ENCODE measurements at regions not wholly inside any gene's neighbourhood (a gene's known extent, or its start where the extent isn't known, plus 50 kb on each side); places are given as distances from the start of the nearest gene placed in this dataset.

DNA sequence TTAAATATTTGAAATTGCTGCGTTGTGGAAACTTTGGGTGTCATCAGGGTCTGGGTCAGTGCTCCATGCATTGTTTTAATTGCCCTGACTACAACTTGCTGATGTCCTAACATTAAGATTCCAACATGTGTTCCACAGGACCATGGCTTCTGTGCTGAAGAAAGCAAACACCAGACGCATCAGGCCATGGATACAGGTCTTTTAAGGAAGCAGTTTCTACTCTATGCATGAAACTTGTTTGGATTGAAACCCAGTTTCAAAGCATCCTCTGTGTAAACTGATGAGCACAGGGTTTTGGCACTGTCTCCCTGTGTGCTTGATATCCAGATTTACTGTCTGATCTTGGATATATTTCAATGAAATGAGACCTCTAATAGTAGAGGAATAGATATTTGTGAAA lies 328.4 kb upstream of the SLC10A2 start:
- TF ChIP-seq, protein P1, sequence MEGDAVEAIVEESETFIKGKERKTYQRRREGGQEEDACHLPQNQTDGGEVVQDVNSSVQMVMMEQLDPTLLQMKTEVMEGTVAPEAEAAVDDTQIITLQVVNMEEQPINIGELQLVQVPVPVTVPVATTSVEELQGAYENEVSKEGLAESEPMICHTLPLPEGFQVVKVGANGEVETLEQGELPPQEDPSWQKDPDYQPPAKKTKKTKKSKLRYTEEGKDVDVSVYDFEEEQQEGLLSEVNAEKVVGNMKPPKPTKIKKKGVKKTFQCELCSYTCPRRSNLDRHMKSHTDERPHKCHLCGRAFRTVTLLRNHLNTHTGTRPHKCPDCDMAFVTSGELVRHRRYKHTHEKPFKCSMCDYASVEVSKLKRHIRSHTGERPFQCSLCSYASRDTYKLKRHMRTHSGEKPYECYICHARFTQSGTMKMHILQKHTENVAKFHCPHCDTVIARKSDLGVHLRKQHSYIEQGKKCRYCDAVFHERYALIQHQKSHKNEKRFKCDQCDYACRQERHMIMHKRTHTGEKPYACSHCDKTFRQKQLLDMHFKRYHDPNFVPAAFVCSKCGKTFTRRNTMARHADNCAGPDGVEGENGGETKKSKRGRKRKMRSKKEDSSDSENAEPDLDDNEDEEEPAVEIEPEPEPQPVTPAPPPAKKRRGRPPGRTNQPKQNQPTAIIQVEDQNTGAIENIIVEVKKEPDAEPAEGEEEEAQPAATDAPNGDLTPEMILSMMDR (conservative IDR thresholded peaks at IDR 0.05 in 1 of 2, IDR thresholded peaks at IDR 0.05 in 1 of 2; ENCODE audit: low read depth in 1 of 2, low read length in 2 of 2), result no peak
- no peak for TF ChIP-seq EZH2 (IDR thresholded peaks at IDR 0.05; ENCODE audit: low read length, missing control alignments)

DNA sequence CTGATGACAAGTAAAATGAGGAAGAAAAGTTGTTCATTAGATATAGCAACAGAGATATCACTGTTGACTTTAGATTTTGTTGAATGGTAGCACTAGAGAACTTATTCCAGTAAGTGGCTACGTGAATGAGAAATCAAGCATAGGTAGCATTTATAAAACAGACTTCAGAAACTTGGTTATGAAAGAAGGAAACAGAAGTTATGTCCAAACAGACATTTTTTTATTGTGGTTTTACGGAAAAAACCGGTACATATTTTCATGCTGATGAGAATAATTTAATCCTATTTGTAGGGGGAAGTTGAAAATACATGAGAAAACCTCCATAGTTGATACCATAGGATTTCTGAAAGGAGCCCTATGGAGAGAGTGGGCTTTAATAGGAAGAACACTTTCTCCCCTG lies 325.7 kb upstream of the SLC10A2 start:
- no peak overlapping the region for H3K27ac ChIP-seq (ENCODE audit: insufficient read depth, low read length)
- H3K9ac ChIP-seq (ENCODE audit: insufficient read depth, low read length), result no peak overlapping the region
- no peaks in the 10 kb centered on the region for H3K27me3 ChIP-seq (ENCODE audit: control insufficient read depth, insufficient read depth, low read length)
- H3K36me3 ChIP-seq (ENCODE audit: control insufficient read depth, insufficient read depth, low read length), result no peaks in the 10 kb centered on the region
- no peak overlapping the region for H2AFZ ChIP-seq (ENCODE audit: low read length)
- no peaks in the 10 kb centered on the region for H4K20me1 ChIP-seq (ENCODE audit: control insufficient read depth, extremely low read depth, insufficient read depth, low read length)
- no peak for DNase-seq (ENCODE audit: low read depth in 2 of 2)
- no peaks in the 10 kb centered on the region for H3K79me2 ChIP-seq (ENCODE audit: control insufficient read depth, insufficient read depth, low read length)
- H3K4me2 ChIP-seq (ENCODE audit: extremely low read depth, insufficient read depth, low read length), result no peak overlapping the region
- no peaks in the 10 kb centered on the region for H3K4me1 ChIP-seq (ENCODE audit: control insufficient read depth, extremely low read depth, insufficient read depth, low read length)
- TF ChIP-seq EZH2 (IDR thresholded peaks at IDR 0.05; ENCODE audit: low read length, missing control alignments), result no peak
- no peak overlapping the region for H3K4me3 ChIP-seq (replicated peaks in 1 of 4; ENCODE audit: control extremely low read depth in 1 of 4, insufficient read depth in 1 of 4, low read depth in 3 of 4, low read length in 4 of 4)
- H3K9me3 ChIP-seq (ENCODE audit: control insufficient read depth, insufficient read depth, low read depth, low read length), result no peaks in the 10 kb centered on the region

More for the DNA sequence above, 328.4 kb upstream of the SLC10A2 start:
- Histone ChIP-seq H3K9ac (ENCODE audit: insufficient read depth, low read length) (no peak overlapping the region), H3K9me3 (ENCODE audit: control insufficient read depth, insufficient read depth, low read depth, low read length) (no peaks in the 10 kb centered on the region), H3K36me3 (ENCODE audit: control insufficient read depth, insufficient read depth, low read length) (no peaks in the 10 kb centered on the region), H3K27ac (ENCODE audit: insufficient read depth, low read length) (no peak overlapping the region), H3K79me2 (ENCODE audit: control insufficient read depth, insufficient read depth, low read length) (no peaks in the 10 kb centered on the region), H2AFZ (ENCODE audit: low read length) (no peak overlapping the region), H3K4me1 (ENCODE audit: control insufficient read depth, extremely low read depth, insufficient read depth, low read length) (no peaks in the 10 kb centered on the region), H3K4me2 (ENCODE audit: extremely low read depth, insufficient read depth, low read length) (no peak overlapping the region), H3K4me3 (replicated peaks in 1 of 4; ENCODE audit: control extremely low read depth in 1 of 4, insufficient read depth in 1 of 4, low read depth in 3 of 4, low read length in 4 of 4) (no peak overlapping the region), H4K20me1 (ENCODE audit: control insufficient read depth, extremely low read depth, insufficient read depth, low read length) (no peaks in the 10 kb centered on the region), H3K27me3 (ENCODE audit: control insufficient read depth, insufficient read depth, low read length) (no peaks in the 10 kb centered on the region)
- no peak for DNase-seq (ENCODE audit: low read depth in 2 of 2)

DNA sequence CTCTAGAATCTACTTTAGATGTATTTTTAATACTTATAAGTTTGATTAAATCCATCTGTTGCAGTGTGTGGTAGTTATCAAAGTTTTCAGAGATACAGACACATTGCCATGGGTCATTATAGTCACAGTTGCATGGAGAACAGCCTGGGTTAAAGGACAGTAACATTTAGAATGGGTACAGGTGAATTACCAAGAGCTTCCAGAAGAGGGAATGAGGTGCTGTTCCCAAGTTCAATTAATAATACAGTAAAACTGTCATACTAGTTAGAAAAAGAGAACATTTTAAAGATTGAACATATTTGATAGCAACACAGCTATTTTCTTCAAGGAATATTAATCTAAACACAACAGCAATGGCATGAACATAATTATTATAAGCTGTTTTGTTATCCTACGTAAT lies 322.6 kb upstream of the SLC10A2 start:
- TF ChIP-seq, protein P1 (conservative IDR thresholded peaks at IDR 0.05 in 1 of 2, IDR thresholded peaks at IDR 0.05 in 1 of 2; ENCODE audit: low read depth in 1 of 2, low read length in 2 of 2), result no peak
- no peak for TF ChIP-seq EZH2 (IDR thresholded peaks at IDR 0.05; ENCODE audit: low read length, missing control alignments)
- Histone ChIP-seq H4K20me1 (ENCODE audit: control insufficient read depth, extremely low read depth, insufficient read depth, low read length) (no peaks in the 10 kb centered on the region), H3K79me2 (ENCODE audit: control insufficient read depth, insufficient read depth, low read length) (no peaks in the 10 kb centered on the region), H3K4me1 (ENCODE audit: control insufficient read depth, extremely low read depth, insufficient read depth, low read length) (no peaks in the 10 kb centered on the region), H3K4me2 (ENCODE audit: extremely low read depth, insufficient read depth, low read length) (no peak overlapping the region), H3K27me3 (ENCODE audit: control insufficient read depth, insufficient read depth, low read length) (no peaks in the 10 kb centered on the region), H3K9me3 (ENCODE audit: control insufficient read depth, insufficient read depth, low read depth, low read length) (no peaks in the 10 kb centered on the region), H3K36me3 (ENCODE audit: control insufficient read depth, insufficient read depth, low read length) (no peaks in the 10 kb centered on the region), H3K4me3 (replicated peaks in 1 of 4; ENCODE audit: control extremely low read depth in 1 of 4, insufficient read depth in 1 of 4, low read depth in 3 of 4, low read length in 4 of 4) (no peak overlapping the region), H3K9ac (ENCODE audit: insufficient read depth, low read length) (no peak overlapping the region), H2AFZ (ENCODE audit: low read length) (no peak overlapping the region), H3K27ac (ENCODE audit: insufficient read depth, low read length) (no peak overlapping the region)
- no peak for DNase-seq (ENCODE audit: low read depth in 2 of 2)
